ENCODE measurements at regions not wholly inside any gene's neighbourhood (a gene's known extent, or its start where the extent isn't known, plus 50 kb on each side); places are given as distances from the start of the nearest gene placed in this dataset.

DNA sequence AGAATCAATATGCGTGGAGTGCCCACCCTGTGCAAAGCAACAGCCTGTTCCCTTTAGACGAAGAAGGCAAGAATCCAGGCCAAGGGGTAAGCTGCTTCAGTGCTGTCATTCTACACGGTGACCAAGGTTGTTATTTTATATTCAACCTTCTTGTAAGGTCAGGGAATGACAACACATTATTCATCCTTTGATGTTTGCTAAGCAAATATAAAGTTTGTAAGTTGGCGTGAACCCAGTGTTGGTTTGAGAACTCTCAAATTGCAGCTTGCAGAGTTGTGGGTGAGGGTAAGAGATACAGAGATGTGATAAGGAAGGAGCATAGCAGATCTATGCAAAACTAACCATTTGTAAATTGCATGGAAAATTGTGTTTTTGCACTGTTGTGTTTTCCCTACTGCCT lies 436.7 kb downstream of the FGF9 start:
- Histone ChIP-seq H2BK120ac (ENCODE audit: low read depth, low read length, poor library complexity, severe bottlenecking) (no peak overlapping the region), H2AFZ (ENCODE audit: low read length) (no peak overlapping the region), H3K23ac (ENCODE audit: insufficient read length, low read depth, low read length) (no peak overlapping the region), H3K9ac (ENCODE audit: extremely low read depth, insufficient read length, low read length) (no peak overlapping the region), H3K14ac (ENCODE audit: insufficient read depth, low read length) (no peak overlapping the region), H3K18ac (ENCODE audit: insufficient read length, low read depth, low read length) (no peak overlapping the region), H3K9me3 (ENCODE audit: control insufficient read depth, low read depth, low read length) (no peaks in the 10 kb centered on the region), H3K27me3 (ENCODE audit: insufficient read depth, low read length) (no peaks in the 10 kb centered on the region), H4K20me1 (ENCODE audit: control insufficient read depth, insufficient read depth, insufficient read length) (no peaks in the 10 kb centered on the region), H4K91ac (ENCODE audit: insufficient read length, low read depth, low read length) (no peak overlapping the region), H2BK15ac (ENCODE audit: low read depth, low read length) (no peak overlapping the region), H3T11ph (ENCODE audit: low read length) (no peak overlapping the region), H2AK5ac (ENCODE audit: insufficient read length, low read length) (no peak overlapping the region), H3K4me1 (ENCODE audit: insufficient read depth, low read length) (no peaks in the 10 kb centered on the region), H2BK5ac (ENCODE audit: insufficient read length, low read length) (no peak overlapping the region), H4K8ac (replicated peaks; ENCODE audit: insufficient read length, low read depth, low read length) (no peak overlapping the region), H3K79me1 (ENCODE audit: insufficient read depth, low read depth, low read length, poor library complexity, severe bottlenecking) (no peaks in the 10 kb centered on the region), H2BK12ac (ENCODE audit: insufficient read length, low read depth, low read length) (no peak overlapping the region), H2BK20ac (ENCODE audit: low read depth, low read length, poor library complexity, severe bottlenecking) (no peak overlapping the region), H3K79me2 (ENCODE audit: insufficient read depth, low read length) (no peaks in the 10 kb centered on the region), H3K4me2 (ENCODE audit: insufficient read depth, insufficient read length, low read length) (no peak overlapping the region), H3K4ac (ENCODE audit: low read depth, low read length) (no peak overlapping the region), H3K23me2 (ENCODE audit: insufficient read length, low read depth, low read length, poor library complexity, severe bottlenecking) (no peaks in the 10 kb centered on the region), H3K56ac (ENCODE audit: insufficient read length, low read depth, low read length) (no peak overlapping the region), H4K5ac (ENCODE audit: insufficient read length, low read depth, low read length) (no peak overlapping the region), H3K27ac (ENCODE audit: insufficient read length, low read depth, low read length) (no peak overlapping the region)
- WGBS (ENCODE audit: extremely low coverage, insufficient read length, low lambda C conversion rate) = no CpG with 5 or more reads among the region's 4 CpGs
- Mint-ChIP-seq H3K27me3 (ENCODE audit: low read depth) (no peaks in the 10 kb centered on the region), H3K9me3 (peaks cover 0 to 2% of the 10 kb centered on the region in 2 experiments; a peak in 1 of 5 replicates), H3K36me3 (ENCODE audit: insufficient read depth in 1 of 3, low read depth in 3 of 3) (no peaks in the 10 kb centered on the region), H3K4me1 (no peaks in the 10 kb centered on the region; a peak in 1 of 4 replicates), H3K4me3 (no peak overlapping the region), H3K27ac (no peak overlapping the region)
- DNase-seq = no peak
- TF ChIP-seq, protein P1, sequence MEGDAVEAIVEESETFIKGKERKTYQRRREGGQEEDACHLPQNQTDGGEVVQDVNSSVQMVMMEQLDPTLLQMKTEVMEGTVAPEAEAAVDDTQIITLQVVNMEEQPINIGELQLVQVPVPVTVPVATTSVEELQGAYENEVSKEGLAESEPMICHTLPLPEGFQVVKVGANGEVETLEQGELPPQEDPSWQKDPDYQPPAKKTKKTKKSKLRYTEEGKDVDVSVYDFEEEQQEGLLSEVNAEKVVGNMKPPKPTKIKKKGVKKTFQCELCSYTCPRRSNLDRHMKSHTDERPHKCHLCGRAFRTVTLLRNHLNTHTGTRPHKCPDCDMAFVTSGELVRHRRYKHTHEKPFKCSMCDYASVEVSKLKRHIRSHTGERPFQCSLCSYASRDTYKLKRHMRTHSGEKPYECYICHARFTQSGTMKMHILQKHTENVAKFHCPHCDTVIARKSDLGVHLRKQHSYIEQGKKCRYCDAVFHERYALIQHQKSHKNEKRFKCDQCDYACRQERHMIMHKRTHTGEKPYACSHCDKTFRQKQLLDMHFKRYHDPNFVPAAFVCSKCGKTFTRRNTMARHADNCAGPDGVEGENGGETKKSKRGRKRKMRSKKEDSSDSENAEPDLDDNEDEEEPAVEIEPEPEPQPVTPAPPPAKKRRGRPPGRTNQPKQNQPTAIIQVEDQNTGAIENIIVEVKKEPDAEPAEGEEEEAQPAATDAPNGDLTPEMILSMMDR (conservative IDR thresholded peaks at IDR 0.05) = no peak
